ENCODE measurements at regions not wholly inside any gene's neighbourhood (a gene's known extent, or its start where the extent isn't known, plus 50 kb on each side); places are given as distances from the start of the nearest gene placed in this dataset.

DNA sequence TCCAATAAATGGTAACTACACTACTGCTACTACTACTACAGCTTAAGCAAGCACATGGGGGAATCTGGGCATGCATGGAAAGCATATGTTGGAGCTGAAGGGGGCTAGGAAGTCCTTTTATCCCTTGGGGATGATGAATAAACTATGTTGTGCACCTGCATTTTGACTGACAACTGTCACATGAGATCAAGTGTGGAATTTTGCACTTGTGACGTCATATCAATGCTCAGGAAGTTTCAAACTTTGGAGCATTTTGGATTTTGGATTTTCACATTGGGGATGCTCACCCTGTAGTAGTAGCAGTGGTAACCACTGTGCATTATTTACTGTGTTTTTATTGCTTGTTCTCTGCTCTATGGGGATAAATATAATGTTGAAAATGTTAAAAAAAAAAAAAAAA, 100.5 kb upstream of the SMAD1 start:
- TF ChIP-seq CTCF (IDR thresholded peaks at IDR 0.05) (no peak), POLR2A (IDR thresholded peaks at IDR 0.05) (no peak)
